ENCODE measurements at regions not wholly inside any gene's neighbourhood (a gene's known extent, or its start where the extent isn't known, plus 50 kb on each side); places are given as distances from the start of the nearest gene placed in this dataset.

- DNase-seq (ENCODE audit: low spot score): peak; percentile 20
- TF ChIP-seq, protein P1, sequence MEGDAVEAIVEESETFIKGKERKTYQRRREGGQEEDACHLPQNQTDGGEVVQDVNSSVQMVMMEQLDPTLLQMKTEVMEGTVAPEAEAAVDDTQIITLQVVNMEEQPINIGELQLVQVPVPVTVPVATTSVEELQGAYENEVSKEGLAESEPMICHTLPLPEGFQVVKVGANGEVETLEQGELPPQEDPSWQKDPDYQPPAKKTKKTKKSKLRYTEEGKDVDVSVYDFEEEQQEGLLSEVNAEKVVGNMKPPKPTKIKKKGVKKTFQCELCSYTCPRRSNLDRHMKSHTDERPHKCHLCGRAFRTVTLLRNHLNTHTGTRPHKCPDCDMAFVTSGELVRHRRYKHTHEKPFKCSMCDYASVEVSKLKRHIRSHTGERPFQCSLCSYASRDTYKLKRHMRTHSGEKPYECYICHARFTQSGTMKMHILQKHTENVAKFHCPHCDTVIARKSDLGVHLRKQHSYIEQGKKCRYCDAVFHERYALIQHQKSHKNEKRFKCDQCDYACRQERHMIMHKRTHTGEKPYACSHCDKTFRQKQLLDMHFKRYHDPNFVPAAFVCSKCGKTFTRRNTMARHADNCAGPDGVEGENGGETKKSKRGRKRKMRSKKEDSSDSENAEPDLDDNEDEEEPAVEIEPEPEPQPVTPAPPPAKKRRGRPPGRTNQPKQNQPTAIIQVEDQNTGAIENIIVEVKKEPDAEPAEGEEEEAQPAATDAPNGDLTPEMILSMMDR (IDR thresholded peaks at IDR 0.05; ENCODE audit: borderline replicate concordance, control extremely low read depth, extremely low read depth, insufficient read depth, missing control alignments): peak; percentile 5
- in situ Hi-C loops (cut with MboI; ENCODE audit: low sequenced_read_pairs, unreplicated experiment): no loop called here
Measured at GRCh38 chr2:57376985-57377384, 669.6 kb upstream of the VRK2 start.

DNA sequence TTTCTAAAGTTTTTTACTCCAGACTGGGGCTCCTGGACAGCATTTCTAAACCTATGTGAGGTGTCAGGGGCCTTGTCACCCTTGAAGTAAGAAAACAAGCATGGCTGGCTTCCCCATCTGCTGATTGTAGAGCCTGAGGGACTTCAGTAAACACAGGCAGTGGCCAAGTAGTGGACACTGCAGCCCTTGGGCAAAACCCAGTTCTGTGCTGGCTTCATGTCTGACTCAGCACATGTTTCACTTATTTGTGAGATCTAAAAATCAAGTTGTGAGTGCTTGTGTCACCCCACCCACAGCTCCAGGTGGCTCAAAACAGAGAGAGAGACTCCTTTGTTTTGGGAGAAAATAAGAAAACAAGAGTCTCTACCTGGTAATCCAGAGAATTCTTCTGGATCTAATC is 660.3 kb upstream of the VRK2 start:
- TF ChIP-seq, protein P1 (IDR thresholded peaks at IDR 0.05; ENCODE audit: borderline replicate concordance, control extremely low read depth, extremely low read depth, insufficient read depth, missing control alignments): no peak
- no peak for DNase-seq (ENCODE audit: low spot score)
- in situ Hi-C loops (cut with MboI; ENCODE audit: low sequenced_read_pairs, unreplicated experiment): no loop called here

- in situ Hi-C loops (cut with MboI; ENCODE audit: low sequenced_read_pairs, unreplicated experiment): no loop called here
- TF ChIP-seq, protein P1 (IDR thresholded peaks at IDR 0.05; ENCODE audit: borderline replicate concordance, control extremely low read depth, extremely low read depth, insufficient read depth, missing control alignments): no peak
Measured at GRCh38 chr2:57396355-57397098, 650.1 kb upstream of the VRK2 start.

DNA sequence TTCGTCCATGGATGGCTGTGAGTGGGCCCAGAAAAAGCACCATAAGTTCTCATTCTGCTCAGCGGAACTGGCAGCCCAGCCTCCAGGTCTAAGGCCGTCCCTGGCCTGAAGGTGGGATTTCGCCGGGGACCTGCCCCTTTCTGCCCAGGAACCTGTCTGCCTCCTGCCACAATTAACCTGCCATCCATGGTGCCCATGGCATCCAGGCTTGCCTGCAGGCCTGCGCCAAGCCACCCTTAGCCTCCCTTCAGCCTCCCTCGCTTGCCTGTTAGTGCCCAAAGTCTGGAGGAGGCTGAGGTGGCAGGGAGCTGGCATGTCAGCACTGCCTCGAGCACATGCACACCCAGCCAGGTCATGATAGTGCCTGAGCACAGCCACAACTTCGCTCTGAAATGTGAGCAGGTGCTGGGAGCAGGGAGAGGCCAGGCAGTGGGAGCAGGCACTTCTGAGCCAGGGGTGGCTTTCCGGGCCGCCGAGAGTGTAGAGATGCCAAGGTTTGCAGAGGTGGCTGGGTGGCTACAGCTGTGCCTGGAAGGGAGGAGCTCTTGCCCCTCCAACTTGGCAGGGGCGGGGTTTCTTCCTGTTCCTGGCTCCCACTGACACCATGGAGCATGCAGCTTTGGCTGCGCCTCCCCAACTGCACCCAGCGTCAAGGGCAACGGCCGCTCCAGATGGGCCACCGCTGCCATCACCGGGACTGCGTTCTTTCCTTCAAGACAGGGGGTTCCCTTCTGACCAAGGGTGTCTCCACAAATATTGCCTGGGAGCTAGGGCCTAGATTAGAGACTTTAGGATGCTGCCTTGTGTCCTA is 648.9 kb upstream of the VRK2 start:
- in situ Hi-C loops (cut with MboI; ENCODE audit: low sequenced_read_pairs, unreplicated experiment): no loop called here
- TF ChIP-seq, protein P1 (IDR thresholded peaks at IDR 0.05; ENCODE audit: borderline replicate concordance, control extremely low read depth, extremely low read depth, insufficient read depth, missing control alignments): no peak
- no peak for DNase-seq (ENCODE audit: low spot score)

More at GRCh38 chr2:57396355-57397098, 650.1 kb upstream of the VRK2 start:
- no peak for DNase-seq (ENCODE audit: low spot score)

DNA sequence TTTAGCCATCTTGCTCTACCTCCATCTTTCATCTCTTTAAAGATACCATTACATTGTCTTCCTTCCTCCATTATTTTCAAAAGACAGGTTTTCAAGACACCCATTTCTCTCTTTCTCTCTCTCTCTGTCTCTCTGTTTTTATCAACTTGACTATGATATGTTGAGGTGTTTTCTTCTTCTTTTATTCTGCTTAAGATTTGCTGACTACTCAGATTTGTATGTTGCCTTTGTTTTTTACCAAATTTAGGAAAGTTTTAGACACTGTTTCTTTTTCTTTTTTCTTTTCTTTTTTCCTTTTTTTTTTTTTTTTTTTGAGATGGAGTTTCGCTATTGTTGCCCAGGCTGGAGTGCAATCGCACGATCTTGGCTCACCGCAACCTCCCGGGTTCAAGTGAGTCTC is 647.5 kb upstream of the VRK2 start:
- TF ChIP-seq, protein P1 (IDR thresholded peaks at IDR 0.05; ENCODE audit: borderline replicate concordance, control extremely low read depth, extremely low read depth, insufficient read depth, missing control alignments): no peak
- in situ Hi-C loops (cut with MboI; ENCODE audit: low sequenced_read_pairs, unreplicated experiment): no loop called here
- no peak for DNase-seq (ENCODE audit: low spot score)

DNA sequence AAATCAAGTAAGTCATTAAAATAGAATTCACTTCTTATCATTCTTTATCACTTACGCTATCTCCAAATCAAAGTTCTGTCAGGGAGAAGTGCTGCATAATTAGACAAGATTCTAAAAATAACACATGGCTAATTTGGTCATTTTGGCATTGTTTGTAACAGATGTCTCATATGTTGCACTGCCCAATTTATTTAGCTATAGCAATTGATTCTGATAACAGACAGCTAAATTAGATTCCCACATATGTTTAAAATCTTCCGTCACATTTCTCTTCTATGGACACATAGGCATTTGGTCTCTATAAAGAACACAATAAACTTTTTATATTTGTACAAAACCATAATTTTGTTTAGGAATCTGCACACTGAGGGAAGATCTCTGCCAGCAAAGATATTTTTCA is 644.5 kb upstream of the VRK2 start:
- no peak for DNase-seq (ENCODE audit: low spot score)
- TF ChIP-seq, protein P1 (IDR thresholded peaks at IDR 0.05; ENCODE audit: borderline replicate concordance, control extremely low read depth, extremely low read depth, insufficient read depth, missing control alignments): no peak
- in situ Hi-C loops (cut with MboI; ENCODE audit: low sequenced_read_pairs, unreplicated experiment): no loop called here

Data from GM13976 (cell line).